VCaP (cell line): ENCODE measurements at regions not wholly inside any gene's neighbourhood (a gene's known extent, or its start where the extent isn't known, plus 50 kb on each side); places are given as distances from the start of the nearest gene placed in this dataset.

ENCODE experiments used
- H3K27ac ChIP-seq: fragments of 450-650 bp; 2 replicates; pipeline ENCODE4 v1.5.1; 2017
- TF ChIP-seq, protein P1 (sequence below): fragments of 450-650 bp; conservative IDR thresholded peaks from 2 replicates; pipeline ENCODE4 v1.5.1; 2017; ENCODE audit warnings: mild to moderate bottlenecking, moderate library complexity

GRCh38 chr3:6182476-6182875, 678.4 kb upstream of the GRM7 start:
- H3K27ac ChIP-seq = peak overlapping the region; percentile 72
- TF ChIP-seq, protein P1, sequence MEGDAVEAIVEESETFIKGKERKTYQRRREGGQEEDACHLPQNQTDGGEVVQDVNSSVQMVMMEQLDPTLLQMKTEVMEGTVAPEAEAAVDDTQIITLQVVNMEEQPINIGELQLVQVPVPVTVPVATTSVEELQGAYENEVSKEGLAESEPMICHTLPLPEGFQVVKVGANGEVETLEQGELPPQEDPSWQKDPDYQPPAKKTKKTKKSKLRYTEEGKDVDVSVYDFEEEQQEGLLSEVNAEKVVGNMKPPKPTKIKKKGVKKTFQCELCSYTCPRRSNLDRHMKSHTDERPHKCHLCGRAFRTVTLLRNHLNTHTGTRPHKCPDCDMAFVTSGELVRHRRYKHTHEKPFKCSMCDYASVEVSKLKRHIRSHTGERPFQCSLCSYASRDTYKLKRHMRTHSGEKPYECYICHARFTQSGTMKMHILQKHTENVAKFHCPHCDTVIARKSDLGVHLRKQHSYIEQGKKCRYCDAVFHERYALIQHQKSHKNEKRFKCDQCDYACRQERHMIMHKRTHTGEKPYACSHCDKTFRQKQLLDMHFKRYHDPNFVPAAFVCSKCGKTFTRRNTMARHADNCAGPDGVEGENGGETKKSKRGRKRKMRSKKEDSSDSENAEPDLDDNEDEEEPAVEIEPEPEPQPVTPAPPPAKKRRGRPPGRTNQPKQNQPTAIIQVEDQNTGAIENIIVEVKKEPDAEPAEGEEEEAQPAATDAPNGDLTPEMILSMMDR = no peak

- TF ChIP-seq, protein P1 = no peak
- peak overlapping the region; percentile 72 for H3K27ac ChIP-seq
These were observed 678.0 kb upstream of the GRM7 start for GRCh38 chr3:6182909-6183308.

GRCh38 chr3:6189384-6189783, 671.5 kb upstream of the GRM7 start:
- TF ChIP-seq, protein P1 = no peak
- no peak overlapping the region for H3K27ac ChIP-seq

DNA sequence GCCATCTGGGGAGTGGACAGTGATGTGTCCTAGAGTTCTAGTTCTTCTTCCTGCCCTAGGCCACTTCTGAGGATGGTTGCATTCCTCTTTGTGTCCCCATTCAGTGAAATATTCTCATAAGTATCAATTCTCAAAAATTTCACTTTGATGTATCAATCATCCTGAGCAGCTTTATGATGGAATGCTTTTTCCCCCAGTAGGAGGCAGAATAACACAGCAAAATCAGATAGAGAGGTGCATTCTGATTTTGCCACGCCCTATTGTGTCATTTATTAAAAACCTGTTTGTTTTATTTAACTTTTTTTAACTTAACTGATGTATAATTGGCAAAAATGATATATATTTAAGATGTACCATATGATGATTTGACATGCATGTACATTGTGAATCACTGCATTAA, 656.0 kb upstream of the GRM7 start:
- H3K27ac ChIP-seq = no peak overlapping the region
- TF ChIP-seq, protein P1 = no peak; the same call in 1 of the 2 replicates

- TF ChIP-seq, protein P1 = no peak
- H3K27ac ChIP-seq = peak overlapping the region; percentile 19; the same call in 1 of the 2 replicates
These were observed 644.5 kb upstream of the GRM7 start for GRCh38 chr3:6216135-6217026.

DNA sequence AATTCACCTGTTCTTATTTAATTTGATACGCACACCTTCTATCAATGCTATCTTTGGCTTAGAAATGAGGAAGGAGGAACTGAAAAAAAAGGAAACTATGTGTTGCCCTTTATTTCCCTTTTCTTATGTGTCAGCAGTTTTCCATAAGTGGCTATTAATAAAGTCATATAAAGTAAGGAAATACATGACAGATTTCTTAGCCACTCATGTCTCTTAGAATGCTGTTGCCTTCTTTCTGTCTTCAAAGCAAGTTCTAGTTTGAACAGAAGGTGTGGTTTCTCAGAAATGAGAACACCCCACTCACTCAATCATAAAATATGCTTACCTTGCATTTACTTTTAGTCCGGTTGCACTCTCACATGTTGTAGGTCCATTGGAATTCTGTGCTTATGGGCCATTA, 640.5 kb upstream of the GRM7 start:
- no peak overlapping the region for H3K27ac ChIP-seq
- TF ChIP-seq, protein P1 = no peak

DNA sequence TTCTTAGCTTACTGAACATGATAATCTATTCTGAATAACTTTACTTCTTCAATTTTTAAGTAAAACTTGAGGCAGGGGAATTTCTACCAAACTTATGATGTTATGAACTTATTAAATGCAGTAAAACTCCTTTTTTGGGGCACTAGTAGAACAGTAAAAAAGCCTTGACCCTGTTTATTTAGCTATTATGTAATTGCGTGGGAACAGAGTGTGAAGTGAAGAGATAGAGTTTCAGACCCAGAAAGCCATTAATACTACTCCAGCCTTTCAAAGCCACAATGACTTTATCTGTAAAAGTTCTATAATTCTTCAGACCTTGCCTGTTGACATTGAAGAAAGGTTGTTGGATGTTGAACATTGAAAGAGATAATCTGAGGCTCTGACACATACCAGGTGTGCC, 638.8 kb upstream of the GRM7 start:
- TF ChIP-seq, protein P1 = no peak
- no peak overlapping the region for H3K27ac ChIP-seq
